OCI-LY7 (cell line): ENCODE measurements at regions not wholly inside any gene's neighbourhood (a gene's known extent, or its start where the extent isn't known, plus 50 kb on each side); places are given as distances from the start of the nearest gene placed in this dataset.

Source experiments
- BruUV-seq: library from RNA; stranded (reverse); fragments of 400-500 nt; replicated peaks from 2 replicates; lab custom pipeline; 2021; lab: Mats Ljungman, UMichigan
- CTCF ChIA-PET: fragments of 300-600 bp; sonication (Branson Sonifier 250); formaldehyde crosslinking; loops from one replicate; lab custom pipeline; 2022; ENCODE audit warnings: antibody characterized with exemption; ENCODE audit not compliant: unreplicated experiment; lab: Charles Lee
- POLR2A ChIA-PET: fragments of 300-600 bp; sonication (Branson Sonifier 250); formaldehyde crosslinking; loops from one replicate; lab custom pipeline; 2022; ENCODE audit warnings: antibody characterized with exemption; lab: Charles Lee
- DNase-seq: peaks from one replicate; pipeline ENCODE4 v3.0.0-alpha.2; 2015; ENCODE audit warnings: low spot score
- H2AFZ ChIP-seq: fragments of 200-600 bp; sonication (generic), shearing (Covaris generic); 2 replicates; pipeline ENCODE4 v1.6.1; 2014; ENCODE audit warnings: mild to moderate bottlenecking, antibody characterized with exemption, low read length, moderate library complexity
- H3K27ac ChIP-seq: fragments of 200-600 bp; sonication (generic); 2 replicates; pipeline ENCODE4 v1.5.1; 2014; ENCODE audit warnings: mixed run types, low read depth, mild to moderate bottlenecking, moderate library complexity, low read length, inconsistent platforms; ENCODE audit not compliant: poor library complexity, severe bottlenecking
- H3K36me3 ChIP-seq: fragments of 200-600 bp; sonication (generic); 2 replicates; pipeline ENCODE4 v1.6.1; 2014; ENCODE audit warnings: mild to moderate bottlenecking, antibody characterized with exemption, low read length, moderate library complexity, mixed read lengths; ENCODE audit not compliant: insufficient read depth
- H3K4me1 ChIP-seq: fragments of 200-600 bp; sonication (generic); 2 replicates; pipeline ENCODE4 v1.5.1; 2014; ENCODE audit warnings: mild to moderate bottlenecking, low read length; ENCODE audit not compliant: insufficient read depth, poor library complexity, severe bottlenecking
- H3K4me2 ChIP-seq: fragments of 200-600 bp; sonication (generic); 2 replicates; pipeline ENCODE4 v1.6.1; 2014; ENCODE audit warnings: mild to moderate bottlenecking, low read length
- H3K4me3 ChIP-seq: fragments of 200-600 bp; sonication (generic); 2 replicates; pipeline ENCODE4 v1.5.1; 2014; ENCODE audit warnings: mild to moderate bottlenecking, low read depth, low read length; ENCODE audit not compliant: poor library complexity, severe bottlenecking
- H3K79me2 ChIP-seq: fragments of 200-600 bp; sonication (generic); 2 replicates; pipeline ENCODE4 v1.6.1; 2016; ENCODE audit warnings: low read depth, mild to moderate bottlenecking, low read length, moderate library complexity, mixed read lengths; ENCODE audit not compliant: insufficient read depth
- H3K9me2 ChIP-seq: fragments of 200-600 bp; sonication (generic); 2 replicates; pipeline ENCODE4 v1.6.1; 2016; ENCODE audit warnings: mild to moderate bottlenecking, low read length, mixed read lengths; ENCODE audit not compliant: insufficient read depth
- H3K9me3 ChIP-seq: fragments of 200-600 bp; sonication (generic); 2 replicates; pipeline ENCODE4 v1.6.1; 2014; ENCODE audit warnings: mild to moderate bottlenecking, mixed run types, low read length, mixed read lengths
- H4K20me1 ChIP-seq: fragments of 200-600 bp; sonication (generic); 2 replicates; pipeline ENCODE4 v1.6.1; 2014; ENCODE audit warnings: mild to moderate bottlenecking, antibody characterized with exemption, low read length, moderate library complexity, mixed read lengths; ENCODE audit not compliant: insufficient read depth
- EZH2phosphoT487 ChIP-seq: fragments of 200-600 bp; sonication (generic); IDR thresholded peaks from 2 replicates; pipeline ENCODE4 v1.6.1; 2018; ENCODE audit warnings: low read depth, borderline replicate concordance, mild to moderate bottlenecking, mixed run types, antibody characterized with exemption, low read length, moderate library complexity, mixed read lengths
- intact Hi-C: fragments of 100-400 bp; cut with micrococcal nuclease; formaldehyde crosslinking; loops from one replicate; pipeline ENCODE4 v1.10.0; 2022; ENCODE audit not compliant: unreplicated experiment
- TF ChIP-seq, protein P1 (sequence below): fragments of 200-600 bp; sonication (generic); conservative IDR thresholded peaks from 2 replicates; pipeline ENCODE4 v1.5.1; 2014; ENCODE audit warnings: mild to moderate bottlenecking, antibody characterized with exemption, low read length, moderate library complexity, mixed read lengths

DNA sequence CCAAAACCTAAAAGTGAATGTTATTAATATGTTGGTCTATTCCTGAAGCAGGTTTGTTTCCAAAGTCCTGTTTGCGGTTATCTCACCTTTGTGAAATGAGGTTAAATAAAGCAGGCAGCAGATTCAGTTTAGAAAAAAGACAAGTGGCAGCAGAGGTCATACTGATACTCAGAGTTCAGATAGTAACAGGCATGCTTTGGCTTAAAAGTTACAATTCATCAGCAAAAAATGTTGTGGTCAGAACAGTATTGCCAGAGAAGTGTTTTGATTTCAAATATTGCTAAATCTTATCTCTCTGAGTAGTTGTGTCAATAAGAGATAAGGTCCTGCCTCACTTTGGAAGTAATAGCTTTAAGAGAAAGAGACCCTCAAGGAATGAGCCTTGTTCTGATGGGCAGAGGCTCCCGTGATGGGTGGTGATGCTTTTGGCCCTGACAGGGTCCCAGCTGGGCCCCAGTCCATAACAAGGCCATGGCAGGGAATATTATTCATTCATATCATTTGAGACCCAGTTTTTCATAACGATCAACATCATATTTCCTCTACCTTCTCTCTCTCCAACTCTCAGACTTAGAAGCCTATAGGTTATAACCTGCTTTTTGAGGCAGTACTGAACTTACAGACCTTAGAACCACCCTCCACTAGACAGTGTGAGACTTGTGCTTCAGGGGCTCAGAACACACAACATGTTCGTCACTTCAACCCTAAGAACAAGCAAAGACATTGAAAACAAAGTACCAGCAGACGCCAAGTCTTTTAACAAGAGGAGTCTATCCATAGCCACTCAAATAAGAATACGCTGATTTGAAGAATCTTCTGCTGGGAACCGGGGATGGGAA is 58.5 kb upstream of the AHR start:
- H3K79me2 ChIP-seq: no peaks in the 10 kb centered on the region
- no TSS peak for BruUV-seq
- DNase-seq: no peak
- no peaks in the 10 kb centered on the region for H3K36me3 ChIP-seq
- H3K4me2 ChIP-seq: no peak overlapping the region
- H3K27ac ChIP-seq: no peak overlapping the region
- no peak for TF ChIP-seq EZH2phosphoT487
- TF ChIP-seq, protein P1, sequence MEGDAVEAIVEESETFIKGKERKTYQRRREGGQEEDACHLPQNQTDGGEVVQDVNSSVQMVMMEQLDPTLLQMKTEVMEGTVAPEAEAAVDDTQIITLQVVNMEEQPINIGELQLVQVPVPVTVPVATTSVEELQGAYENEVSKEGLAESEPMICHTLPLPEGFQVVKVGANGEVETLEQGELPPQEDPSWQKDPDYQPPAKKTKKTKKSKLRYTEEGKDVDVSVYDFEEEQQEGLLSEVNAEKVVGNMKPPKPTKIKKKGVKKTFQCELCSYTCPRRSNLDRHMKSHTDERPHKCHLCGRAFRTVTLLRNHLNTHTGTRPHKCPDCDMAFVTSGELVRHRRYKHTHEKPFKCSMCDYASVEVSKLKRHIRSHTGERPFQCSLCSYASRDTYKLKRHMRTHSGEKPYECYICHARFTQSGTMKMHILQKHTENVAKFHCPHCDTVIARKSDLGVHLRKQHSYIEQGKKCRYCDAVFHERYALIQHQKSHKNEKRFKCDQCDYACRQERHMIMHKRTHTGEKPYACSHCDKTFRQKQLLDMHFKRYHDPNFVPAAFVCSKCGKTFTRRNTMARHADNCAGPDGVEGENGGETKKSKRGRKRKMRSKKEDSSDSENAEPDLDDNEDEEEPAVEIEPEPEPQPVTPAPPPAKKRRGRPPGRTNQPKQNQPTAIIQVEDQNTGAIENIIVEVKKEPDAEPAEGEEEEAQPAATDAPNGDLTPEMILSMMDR: no peak
- no peaks in the 10 kb centered on the region for H4K20me1 ChIP-seq
- H3K9me3 ChIP-seq: no peaks in the 10 kb centered on the region
- no peak overlapping the region for H3K4me3 ChIP-seq
- intact Hi-C loops: no loop called here
- no peaks in the 10 kb centered on the region for H3K9me2 ChIP-seq
- H2AFZ ChIP-seq: no peak overlapping the region
- H3K4me1 ChIP-seq: no peaks in the 10 kb centered on the region
- ChIA-PET POLR2A (interaction anchor here (0.8 kb wide), 1 partner anchor 12 kb away, joined by 3 read pairs; no protein-coding TSS in a partner anchor), CTCF (no interaction called here)

DNA sequence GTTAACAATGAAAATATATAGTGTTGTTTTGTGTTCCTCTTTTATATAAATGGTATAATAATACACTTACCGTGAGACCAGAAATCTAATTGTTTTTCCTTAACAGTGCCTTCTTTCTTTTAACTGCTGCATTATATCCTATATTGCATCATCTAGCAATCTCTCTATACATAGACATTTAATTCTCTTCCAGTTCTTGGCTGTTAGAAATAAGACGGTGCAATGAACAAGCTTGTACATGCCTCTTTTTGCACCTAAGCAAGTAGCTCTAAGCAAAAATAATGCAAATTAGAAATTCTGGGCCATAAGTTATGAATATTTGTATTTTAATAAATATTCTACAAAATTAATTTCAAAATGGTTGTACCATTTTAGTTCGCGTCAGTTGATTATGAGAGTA is 55.9 kb upstream of the AHR start:
- Histone ChIP-seq H3K4me2 (no peak overlapping the region), H3K9me2 (no peaks in the 10 kb centered on the region), H3K36me3 (no peaks in the 10 kb centered on the region), H3K79me2 (no peaks in the 10 kb centered on the region), H4K20me1 (no peaks in the 10 kb centered on the region), H3K4me3 (no peak overlapping the region), H2AFZ (no peak overlapping the region), H3K9me3 (no peaks in the 10 kb centered on the region), H3K4me1 (no peaks in the 10 kb centered on the region), H3K27ac (no peak overlapping the region)
- no peak for DNase-seq
- ChIA-PET POLR2A (no interaction called here), CTCF (no interaction called here)
- no TSS peak for BruUV-seq
- intact Hi-C loops: no loop called here
- TF ChIP-seq, protein P1: no peak
- no peak for TF ChIP-seq EZH2phosphoT487

DNA sequence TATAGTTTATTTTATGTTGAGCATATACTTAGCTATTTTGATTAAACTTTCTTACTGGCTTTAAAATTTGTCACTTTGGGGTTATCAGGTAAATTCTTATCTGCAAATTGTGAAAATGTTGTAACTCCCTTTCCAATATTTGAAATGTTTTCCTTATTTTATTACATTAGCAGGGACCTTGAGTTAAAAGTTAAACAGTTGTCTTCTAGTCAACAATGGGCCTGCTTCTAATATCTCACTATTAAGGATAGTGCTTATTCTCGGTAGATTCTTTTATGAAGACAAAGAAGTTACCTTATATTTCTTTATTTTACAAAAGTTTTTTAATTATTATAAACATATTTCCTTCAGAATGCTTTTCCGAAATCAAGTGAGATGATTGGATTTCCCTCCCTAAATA is 53.7 kb upstream of the AHR start:
- intact Hi-C loops: no loop called here
- ChIA-PET POLR2A (no interaction called here), CTCF (no interaction called here)
- H3K9me3 ChIP-seq: no peaks in the 10 kb centered on the region
- no peak for DNase-seq
- no peak overlapping the region for H3K4me2 ChIP-seq
- no peaks in the 10 kb centered on the region for H3K9me2 ChIP-seq
- TF ChIP-seq EZH2phosphoT487: no peak
- TF ChIP-seq, protein P1: no peak
- H4K20me1 ChIP-seq: no peaks in the 10 kb centered on the region
- no peak overlapping the region for H3K27ac ChIP-seq
- no peaks in the 10 kb centered on the region for H3K4me1 ChIP-seq
- H2AFZ ChIP-seq: no peak overlapping the region
- no TSS peak for BruUV-seq
- H3K36me3 ChIP-seq: no peaks in the 10 kb centered on the region
- H3K79me2 ChIP-seq: no peaks in the 10 kb centered on the region
- no peak overlapping the region for H3K4me3 ChIP-seq
